HG03135 (cell line): ENCODE measurements at regions not wholly inside any gene's neighbourhood (a gene's known extent, or its start where the extent isn't known, plus 50 kb on each side); places are given as distances from the start of the nearest gene placed in this dataset.
"Not testable (repeated sequence)": the region's sequence is repeated elsewhere in the genome, so short reads cannot be mapped to it uniquely, and the experiment has no call there.

Source experiments
- ATAC-seq: cut with Tn5 transposase; IDR thresholded peaks from one replicate; pipeline ENCODE4 v1.9.1; 2021; ENCODE audit warnings: mild to moderate bottlenecking, moderate library complexity; ENCODE audit not compliant: unreplicated experiment

DNA sequence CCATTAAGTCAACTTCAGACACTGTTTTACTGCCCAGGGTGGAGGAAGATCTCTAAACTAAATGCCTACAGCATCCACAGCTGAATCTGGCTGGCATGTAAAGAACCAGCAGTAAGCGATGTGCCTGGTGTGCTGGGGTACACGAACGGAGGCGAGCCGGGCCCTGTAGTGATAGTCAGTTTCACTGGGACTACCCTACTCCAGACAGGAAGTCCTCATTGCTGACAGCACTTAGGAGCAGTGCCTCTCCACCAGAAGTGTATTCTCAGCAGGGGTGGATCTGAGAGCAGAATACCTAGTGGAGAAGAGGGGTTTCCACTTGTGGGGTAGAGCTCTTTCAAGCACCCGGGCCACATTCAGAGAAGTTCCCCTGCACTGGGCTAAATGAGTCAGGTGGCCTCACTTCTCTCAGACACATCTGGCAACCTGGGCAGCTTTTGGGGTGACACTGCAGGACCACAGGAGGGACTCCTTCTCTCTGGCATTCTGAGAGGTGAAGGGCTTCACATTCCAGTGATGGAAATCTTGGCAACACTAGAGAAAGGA, 290.3 kb upstream of the PLGLB1 start:
- ATAC-seq: not testable (repeated sequence)

GRCh38 chr2:87314622-87315021, 293.0 kb upstream of the PLGLB1 start:
- not testable (repeated sequence) for ATAC-seq

- ATAC-seq: peak; percentile 70
These were observed 293.7 kb upstream of the PLGLB1 start for GRCh38 chr2:87315183-87315902.

- not testable (repeated sequence) for ATAC-seq
These were observed 295.5 kb upstream of the PLGLB1 start for GRCh38 chr2:87317193-87317592.

DNA sequence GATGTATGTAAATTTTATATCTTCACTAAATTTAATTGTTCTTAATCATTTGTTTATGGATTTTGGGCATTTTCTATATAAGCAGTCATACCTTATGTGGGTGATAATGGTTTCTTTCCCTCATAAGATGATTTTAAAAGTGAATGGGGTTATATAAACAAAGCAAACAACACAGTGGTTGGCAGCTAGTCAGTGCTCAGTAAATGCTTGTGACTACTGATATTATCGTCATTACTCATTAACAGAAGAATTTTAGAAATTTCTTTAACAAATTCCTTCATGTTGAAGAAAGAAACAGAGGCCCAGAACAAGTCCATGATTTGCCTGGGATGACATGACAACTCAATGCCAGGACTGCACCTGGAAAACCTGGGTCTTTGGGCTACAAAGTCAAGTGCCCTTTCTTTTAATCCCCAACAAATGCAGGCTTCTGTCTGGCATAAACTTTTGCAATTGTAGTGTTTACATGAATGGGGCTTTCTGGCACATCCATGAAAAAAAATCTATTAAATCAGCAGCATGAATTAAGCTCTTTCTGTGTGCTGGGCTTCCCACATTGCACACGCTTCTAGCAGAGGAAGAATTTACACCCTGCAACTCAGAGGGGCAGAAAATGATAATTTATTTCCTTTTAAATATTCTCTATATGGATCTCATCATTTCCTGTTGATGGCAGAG, 297.3 kb upstream of the PLGLB1 start:
- not testable (repeated sequence) for ATAC-seq

DNA sequence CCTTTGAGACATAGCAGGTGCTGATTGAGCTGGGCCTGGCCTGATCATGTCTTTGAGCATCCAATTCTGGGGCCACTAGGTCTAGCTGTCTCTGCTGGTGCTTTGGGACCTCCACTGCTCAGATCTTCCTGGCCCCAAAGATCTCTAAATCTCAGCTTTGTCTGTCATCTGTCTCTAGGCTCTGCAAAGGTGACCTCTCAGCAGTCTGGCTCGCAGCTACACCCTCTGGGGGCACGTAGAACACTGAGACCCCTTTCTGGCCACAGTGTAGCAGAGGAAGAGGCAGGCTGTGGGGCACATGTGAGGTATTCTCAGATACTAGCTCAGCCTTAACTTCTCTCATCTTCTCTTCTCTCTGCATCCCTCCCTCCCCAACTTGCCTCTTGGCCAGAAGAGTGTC, 298.1 kb upstream of the PLGLB1 start:
- not testable (repeated sequence) for ATAC-seq

GRCh38 chr2:87321201-87321600, 299.6 kb upstream of the PLGLB1 start:
- ATAC-seq: not testable (repeated sequence)

DNA sequence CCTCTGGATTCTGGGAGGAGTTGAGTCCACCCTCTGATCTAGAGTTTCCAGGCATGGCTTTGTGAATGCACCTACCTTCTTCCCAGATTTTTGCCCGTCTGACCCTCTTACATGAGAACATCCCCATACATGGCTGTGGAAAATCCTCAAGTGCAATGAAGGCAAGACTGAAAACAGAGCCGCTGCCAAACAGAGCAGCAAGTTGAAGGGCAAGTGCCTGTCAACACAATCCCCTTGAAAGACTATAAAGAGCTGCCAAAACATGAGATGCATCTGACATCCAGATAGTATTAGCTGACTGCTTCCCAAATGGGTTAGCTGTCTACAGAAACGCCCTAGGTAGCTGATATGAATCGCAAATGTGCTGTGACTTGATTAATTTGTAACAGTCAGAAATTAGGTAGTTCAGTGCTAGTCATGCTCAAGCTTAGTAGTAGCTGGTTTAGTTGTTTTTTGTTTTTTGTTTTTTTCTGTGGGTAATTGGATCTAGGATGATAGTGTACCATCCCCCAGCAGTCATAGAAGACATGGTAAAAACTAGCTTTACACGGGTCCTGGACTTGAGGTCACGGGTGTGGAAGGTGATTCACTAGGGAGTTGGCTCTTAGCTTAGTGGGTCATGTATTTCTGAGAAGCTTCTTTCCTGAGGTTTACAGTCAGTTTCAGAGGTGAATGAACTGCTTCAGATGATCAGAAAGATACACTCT, 302.8 kb upstream of the PLGLB1 start:
- ATAC-seq: not testable (repeated sequence)

DNA sequence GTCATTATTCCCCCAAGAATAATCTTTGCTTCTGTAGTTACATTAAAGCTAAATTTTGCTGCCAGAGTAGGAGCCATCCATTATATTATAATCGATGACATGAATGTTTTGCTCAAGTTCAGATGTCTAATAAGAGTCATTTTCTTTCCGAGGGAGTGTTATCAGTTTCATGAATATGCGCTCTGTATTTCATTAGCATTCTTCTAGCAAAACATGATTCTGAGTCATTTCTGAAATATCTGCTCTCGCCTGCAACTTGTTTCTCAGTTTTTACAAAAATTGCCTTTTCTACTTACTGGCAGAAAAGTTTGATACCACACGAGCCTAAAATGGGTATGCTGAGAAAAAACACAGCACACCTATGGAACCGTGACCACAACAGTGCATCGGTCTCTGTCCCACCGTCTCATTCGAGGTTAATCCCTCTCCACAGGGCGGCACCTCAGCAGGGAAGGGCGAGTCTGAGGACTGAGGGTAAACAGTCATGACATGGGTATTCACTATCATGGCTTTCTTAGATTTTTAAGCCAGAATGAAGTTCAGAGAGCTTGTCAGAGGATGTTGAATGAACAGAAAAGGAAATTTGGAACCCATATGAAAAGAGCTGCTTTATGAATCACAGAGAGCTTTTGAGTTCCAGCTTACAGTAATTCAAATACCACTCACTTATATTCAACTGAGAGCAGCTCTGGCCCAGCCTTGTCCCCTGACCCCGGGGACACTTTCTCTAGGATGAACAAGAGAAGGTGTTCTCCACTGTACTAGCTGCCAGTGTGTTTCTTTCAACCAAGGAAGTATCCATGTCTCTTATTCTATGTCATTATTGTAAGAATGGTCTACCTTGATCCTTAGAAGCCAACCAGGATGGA, 303.6 kb upstream of the PLGLB1 start:
- not testable (repeated sequence) for ATAC-seq

DNA sequence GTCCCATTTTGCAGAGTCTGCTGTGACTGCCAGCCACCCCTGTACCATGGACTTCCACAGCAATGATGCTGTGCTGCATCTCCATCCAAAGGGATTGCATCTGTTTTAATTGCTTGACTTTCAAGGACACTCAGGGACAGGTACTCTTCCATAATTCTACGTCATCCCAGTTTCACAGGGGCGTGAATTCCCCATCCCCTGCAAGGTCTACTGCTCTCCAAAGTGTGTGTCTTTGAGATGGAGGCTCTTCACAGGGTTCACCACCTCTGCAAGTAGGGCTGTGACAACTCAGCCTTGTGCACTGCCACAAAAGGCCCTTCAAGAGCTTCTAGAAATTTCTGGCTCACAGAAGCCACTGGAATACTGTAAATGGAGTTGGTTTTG, 304.3 kb upstream of the PLGLB1 start:
- not testable (repeated sequence) for ATAC-seq

- not testable (repeated sequence) for ATAC-seq
These were observed 305.1 kb upstream of the PLGLB1 start for GRCh38 chr2:87326754-87327153.

DNA sequence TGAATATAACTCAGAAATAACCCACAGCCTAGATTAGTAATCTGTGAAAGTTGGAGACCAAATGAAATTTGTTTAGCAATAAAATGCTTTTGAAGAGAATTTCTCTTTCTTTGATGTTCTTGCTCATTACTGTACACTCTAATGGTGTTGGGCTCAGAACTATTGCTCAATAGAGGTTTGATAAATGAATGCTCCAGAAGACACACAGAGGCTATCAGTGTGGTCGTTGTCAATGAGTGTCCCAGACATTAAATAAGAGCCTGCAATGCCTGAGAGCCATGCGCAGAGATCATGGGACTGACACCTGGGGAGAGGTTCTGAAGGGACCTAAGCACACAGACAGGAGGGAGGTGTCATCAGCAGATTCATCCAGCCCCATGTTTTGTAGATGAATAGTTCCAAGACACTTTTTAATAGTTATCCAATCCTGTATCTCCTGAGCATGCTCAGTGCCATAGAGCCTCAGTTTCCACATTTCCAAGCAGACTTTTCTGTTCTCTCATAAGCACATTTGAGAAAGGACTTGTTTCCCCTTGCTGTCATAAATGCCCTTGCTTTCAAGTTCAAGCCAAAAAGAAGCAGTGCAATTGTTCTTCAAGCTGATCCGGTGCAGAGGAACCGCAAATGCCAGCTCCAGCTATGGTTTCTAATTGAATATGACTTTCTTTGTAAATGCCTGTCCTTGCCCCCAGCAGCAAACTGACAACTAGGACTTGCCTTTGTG, 306.2 kb upstream of the PLGLB1 start:
- ATAC-seq: not testable (repeated sequence)

GRCh38 chr2:87329529-87329928, 307.9 kb upstream of the PLGLB1 start:
- ATAC-seq: not testable (repeated sequence)

- not testable (repeated sequence) for ATAC-seq
These were observed 308.8 kb upstream of the PLGLB1 start for GRCh38 chr2:87330486-87330885.

- not testable (repeated sequence) for ATAC-seq
These were observed 310.4 kb upstream of the PLGLB1 start for GRCh38 chr2:87331940-87332583.

DNA sequence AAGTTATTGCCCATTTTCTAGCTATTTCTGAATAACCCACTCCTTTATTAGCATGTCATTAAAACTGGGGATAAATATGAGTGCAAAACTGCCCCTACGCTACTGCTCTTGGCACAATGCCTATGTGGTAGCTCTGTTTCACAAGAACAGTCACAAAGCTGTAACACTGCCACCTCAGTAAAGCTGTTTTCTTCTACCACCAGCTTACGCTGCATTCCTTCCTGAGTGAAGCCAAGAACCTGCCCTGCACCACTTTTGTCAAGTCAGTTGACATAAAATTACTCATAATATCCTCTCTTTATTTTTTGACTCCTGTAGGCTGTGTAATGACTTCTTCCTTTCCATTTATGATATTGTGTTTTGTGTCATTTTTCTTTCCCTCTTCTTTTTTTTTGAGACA, 313.2 kb upstream of the PLGLB1 start:
- ATAC-seq: not testable (repeated sequence)

GRCh38 chr2:87338998-87339397, 317.4 kb upstream of the PLGLB1 start:
- ATAC-seq: not testable (repeated sequence)

GRCh38 chr2:87341601-87342014, 320.0 kb upstream of the PLGLB1 start:
- ATAC-seq: not testable (repeated sequence)

- not testable (repeated sequence) for ATAC-seq
These were observed 320.5 kb upstream of the PLGLB1 start for GRCh38 chr2:87342175-87342574.
